22Rv1 (cell line): ENCODE measurements at regions not wholly inside any gene's neighbourhood (a gene's known extent, or its start where the extent isn't known, plus 50 kb on each side); places are given as distances from the start of the nearest gene placed in this dataset.

Source experiments
- H3K27ac ChIP-seq: fragments of 450-650 bp; 2 replicates; pipeline ENCODE4 v1.5.1; 2017
- CTCF ChIP-seq: fragments of 450-650 bp; IDR thresholded peaks from 2 replicates; pipeline ENCODE4 v1.5.1; 2017; ENCODE audit warnings: mild to moderate bottlenecking
- ZFX ChIP-seq: fragments of 450-650 bp; IDR thresholded peaks from 2 replicates; pipeline ENCODE4 v1.6.1; 2017; ENCODE audit warnings: antibody characterized with exemption, borderline replicate concordance

- no peak overlapping the region for H3K27ac ChIP-seq
- TF ChIP-seq ZFX (no peak), CTCF (no peak)
Measured at GRCh38 chr20:60570481-60571277, 612.5 kb downstream of the CDH26 start.

GRCh38 chr20:60573003-60573680 lies 614.9 kb downstream of the CDH26 start:
- no peak overlapping the region for H3K27ac ChIP-seq
- no peak for TF ChIP-seq ZFX
- TF ChIP-seq CTCF = no peak

- no peak overlapping the region for H3K27ac ChIP-seq
- TF ChIP-seq ZFX = no peak
- no peak for TF ChIP-seq CTCF
Measured at GRCh38 chr20:60576236-60576635, 618.0 kb downstream of the CDH26 start.

- H3K27ac ChIP-seq = no peak overlapping the region
- TF ChIP-seq CTCF (no peak), ZFX (no peak)
Measured at GRCh38 chr20:60579941-60580515, 621.8 kb downstream of the CDH26 start.

GRCh38 chr20:60581606-60582115 lies 623.4 kb downstream of the CDH26 start:
- no peak overlapping the region for H3K27ac ChIP-seq
- TF ChIP-seq CTCF (no peak), ZFX (no peak)

GRCh38 chr20:60583741-60584140 lies 625.5 kb downstream of the CDH26 start:
- TF ChIP-seq CTCF (no peak), ZFX (no peak)
- H3K27ac ChIP-seq = no peak overlapping the region
